Fibroblast of villous mesenchyme (primary cell): ENCODE measurements at regions not wholly inside any gene's neighbourhood (a gene's known extent, or its start where the extent isn't known, plus 50 kb on each side); places are given as distances from the start of the nearest gene placed in this dataset.

Experiments used
- DNase-seq: peaks from one replicate; pipeline ENCODE4 v3.0.0-alpha.2; 2010; ENCODE audit warnings: low read depth
- H3K4me3 ChIP-seq: 2 replicates; pipeline ENCODE4 v1.5.1; 2011; ENCODE audit warnings: low read depth, mild to moderate bottlenecking, low read length
- CTCF ChIP-seq: IDR thresholded peaks from 2 replicates; pipeline ENCODE4 v1.5.1; 2012; ENCODE audit warnings: low read depth, mild to moderate bottlenecking, low read length; ENCODE audit not compliant: insufficient read depth

GRCh38 chr7:17016402-17017010 is 134.7 kb upstream of the AGR3 start:
- no peak overlapping the region for H3K4me3 ChIP-seq
- no peak for DNase-seq
- no peak for TF ChIP-seq CTCF

GRCh38 chr7:17019106-17019505 is 137.3 kb upstream of the AGR3 start:
- TF ChIP-seq CTCF = no peak
- DNase-seq = no peak
- no peak overlapping the region for H3K4me3 ChIP-seq

GRCh38 chr7:17020250-17020649 is 138.5 kb upstream of the AGR3 start:
- DNase-seq = no peak
- TF ChIP-seq CTCF = no peak
- no peak overlapping the region for H3K4me3 ChIP-seq

GRCh38 chr7:17021205-17021604 is 139.4 kb upstream of the AGR3 start:
- DNase-seq = peak; percentile 31
- no peak overlapping the region for H3K4me3 ChIP-seq
- TF ChIP-seq CTCF = no peak

GRCh38 chr7:17022920-17023319 is 141.1 kb upstream of the AGR3 start:
- DNase-seq = no peak
- TF ChIP-seq CTCF = no peak
- no peak overlapping the region for H3K4me3 ChIP-seq

GRCh38 chr7:17026269-17026668 is 144.5 kb upstream of the AGR3 start:
- no peak for DNase-seq
- no peak overlapping the region for H3K4me3 ChIP-seq
- TF ChIP-seq CTCF = no peak

GRCh38 chr7:17027143-17027788 is 145.5 kb upstream of the AGR3 start:
- DNase-seq = peak; percentile 35
- TF ChIP-seq CTCF = no peak
- no peak overlapping the region for H3K4me3 ChIP-seq
